ENCODE measurements at regions not wholly inside any gene's neighbourhood (a gene's known extent, or its start where the extent isn't known, plus 50 kb on each side); places are given as distances from the start of the nearest gene placed in this dataset.

- TF ChIP-seq EZH2phosphoT487 (IDR thresholded peaks at IDR 0.05; ENCODE audit: borderline replicate concordance, low read depth, low read length): no peak
- no peak for TF ChIP-seq CTCF (conservative IDR thresholded peaks at IDR 0.05; ENCODE audit: low read length)
Measured at GRCh38 chr11:37336401-37336800, 738.4 kb upstream of the RAG2 start.

All from OCI-LY7 (cell line).